ENCODE measurements at regions not wholly inside any gene's neighbourhood (a gene's known extent, or its start where the extent isn't known, plus 50 kb on each side); places are given as distances from the start of the nearest gene placed in this dataset.

- TF ChIP-seq CREB1 (IDR thresholded peaks at IDR 0.05) (no peak), CTCF (IDR thresholded peaks at IDR 0.05; ENCODE audit: control extremely low read depth in 1 of 3, insufficient read depth in 1 of 3, low read depth in 1 of 3, low read length in 3 of 3) (no peak), PHF8 (conservative IDR thresholded peaks at IDR 0.05; ENCODE audit: low read depth, low read length) (no peak), MAFK (IDR thresholded peaks at IDR 0.05; ENCODE audit: low read depth, low read length) (no peak), CHD1 (IDR thresholded peaks at IDR 0.05; ENCODE audit: low read depth, low read length) (no peak), USF2 (IDR thresholded peaks at IDR 0.05; ENCODE audit: low read length) (no peak), CTBP2 (IDR thresholded peaks at IDR 0.05; ENCODE audit: borderline replicate concordance, insufficient read depth, insufficient read length, low read length) (no peak), SIX5 (IDR thresholded peaks at IDR 0.05; ENCODE audit: low read depth, low read length) (no peak), TAF7 (optimal IDR thresholded peaks at IDR 0.05; ENCODE audit: borderline replicate concordance, low read depth, low read length) (no peak)
- no peak overlapping the region for H2BK5ac ChIP-seq (ENCODE audit: low read depth, low read length)
- no peak overlapping the region for H3K23ac ChIP-seq (ENCODE audit: insufficient read length)
- peaks cover 3 to 8% of the 10 kb centered on the region in 2 experiments; a peak in 3 of 4 replicates for H3K9me3 ChIP-seq (ENCODE audit: insufficient read depth in 2 of 2, low read depth in 1 of 2, low read length in 1 of 2)
- no peak overlapping the region for H3K18ac ChIP-seq (ENCODE audit: extremely low read depth, low read length)
- no peak overlapping the region for H4K91ac ChIP-seq (replicated peaks; ENCODE audit: insufficient read length, low read length)
- no peak overlapping the region for H2BK15ac ChIP-seq (ENCODE audit: low read length)
- H3K79me1 ChIP-seq (ENCODE audit: low read depth, low read length) = no peaks in the 10 kb centered on the region
- no peaks in the 10 kb centered on the region for H4K20me1 ChIP-seq (replicated peaks in 1 of 2; ENCODE audit: control insufficient read depth in 1 of 2, insufficient read depth in 2 of 2, low read length in 2 of 2)
- H3K14ac ChIP-seq (ENCODE audit: insufficient read length) = no peak overlapping the region
- ChIA-PET POLR2A (ENCODE audit: partially characterized antibody) (no interaction called here), CTCF (ENCODE audit: partially characterized antibody) (no interaction called here)
- H3K27me3 ChIP-seq (replicated peaks in 1 of 4; ENCODE audit: control insufficient read depth in 3 of 4, extremely low read depth in 1 of 4, insufficient read depth in 3 of 4, low read length in 3 of 4) = no peaks in the 10 kb centered on the region
- DNase-seq (ENCODE audit: low read depth in 1 of 2, low spot score in 2 of 2) = no peak
- no peak overlapping the region for H3K4ac ChIP-seq (replicated peaks; ENCODE audit: insufficient read length, low read depth, low read length)
- no peak overlapping the region for H4K8ac ChIP-seq (ENCODE audit: extremely low read depth, insufficient read depth, low read length)
- no peak overlapping the region for H3K4me3 ChIP-seq (ENCODE audit: extremely low read depth in 1 of 4, insufficient read depth in 2 of 4, low read depth in 3 of 4, low read length in 4 of 4)
- no peaks in the 10 kb centered on the region for H3K36me3 ChIP-seq (ENCODE audit: control insufficient read depth in 2 of 4, insufficient read depth in 4 of 4, low read length in 3 of 4)
- no peak overlapping the region for H3K27ac ChIP-seq (ENCODE audit: low read depth, low read length)
- H2BK20ac ChIP-seq (ENCODE audit: low read length) = no peak overlapping the region
- H4K5ac ChIP-seq (ENCODE audit: insufficient read length, low read depth, low read length) = no peak overlapping the region
- no peak overlapping the region for H3K56ac ChIP-seq (replicated peaks; ENCODE audit: insufficient read length, low read depth, low read length)
- no peaks in the 10 kb centered on the region for H3K4me1 ChIP-seq (replicated peaks in 1 of 4; ENCODE audit: control insufficient read depth in 3 of 4, insufficient read depth in 4 of 4, low read length in 3 of 4)
- H2BK120ac ChIP-seq (replicated peaks; ENCODE audit: low read depth, low read length) = no peak overlapping the region
- no peak for FAIRE-seq
- no peak overlapping the region for H3K9ac ChIP-seq (replicated peaks in 1 of 4; ENCODE audit: extremely low read depth in 1 of 4, low read depth in 3 of 4, low read length in 3 of 4)
- no peak overlapping the region for H2BK12ac ChIP-seq (ENCODE audit: low read depth, low read length)
- no peaks in the 10 kb centered on the region; the same call in 1 of the 2 replicates for H3K23me2 ChIP-seq (ENCODE audit: low read depth, low read length)
- no peak overlapping the region for H2AK5ac ChIP-seq (ENCODE audit: low read depth, low read length)
- H3K4me2 ChIP-seq (ENCODE audit: insufficient read depth in 1 of 2, low read depth in 2 of 2, low read length in 2 of 2) = no peak overlapping the region
- no peaks in the 10 kb centered on the region for H3K79me2 ChIP-seq (ENCODE audit: control insufficient read depth in 1 of 2, insufficient read depth in 2 of 2, low read length in 2 of 2)
- no peak overlapping the region for H2AFZ ChIP-seq (ENCODE audit: low read length)
These were observed 221.5 kb downstream of the INHBA start for GRCh38 chr7:41481353-41481752.
